A549 (cell line): ENCODE measurements at regions not wholly inside any gene's neighbourhood (a gene's known extent, or its start where the extent isn't known, plus 50 kb on each side); places are given as distances from the start of the nearest gene placed in this dataset.

Experiments used
- ATAC-seq, 2 experiments: fragments of 200-7000 bp in 1 of 2; fragments of >200 bp in 1 of 2; cut with Nextera tagmentation in 1 of 2; cut with Tn5 transposase in 1 of 2; 3 replicates each; pipeline versions ENCODE4 v1.8.0 to v1.9.1; 2018 to 2020; ENCODE audit warnings: mild to moderate bottlenecking in 1 of 2, moderate library complexity in 1 of 2
- CTCF ChIA-PET: fragments of 300-600 bp; sonication (Branson Sonifier 250); formaldehyde crosslinking; extraction: SDS; loops from one replicate; lab custom pipeline; 2021; ENCODE audit warnings: antibody characterized with exemption, inconsistent platforms; lab: Yijun Ruan, JAX
- POLR2A ChIA-PET: fragments of 350-600 bp; formaldehyde crosslinking; extraction: SDS; loops from one replicate; lab custom pipeline; 2021; ENCODE audit warnings: antibody characterized with exemption, inconsistent platforms; lab: Yijun Ruan, JAX
- DNase-seq, 2 experiments: peaks; one replicate each; pipeline versions ENCODE4 v3.0.0 to v3.0.0-alpha.2; 2011 to 2016; ENCODE audit warnings: low read depth in 1 of 2, low spot score in 1 of 2
- FAIRE-seq: peaks from 2 replicates; lab custom pipeline; 2011; peaks lifted over from hg19 to GRCh38; lab: Jason Lieb, UNC
- H3K27ac ChIP-seq, 2 experiments: fragments of >200 bp; sonication (Bioruptor Twin); formaldehyde crosslinking; 3 replicates each; pipeline ENCODE4 v1.5.1; 2016 to 2017
- H3K4me1 ChIP-seq: fragments of >200 bp; sonication (Bioruptor Twin); formaldehyde crosslinking; 3 replicates; pipeline ENCODE4 v1.6.1; 2016
- H3K4me2 ChIP-seq: fragments of >200 bp; sonication (Bioruptor Twin); formaldehyde crosslinking; 3 replicates; pipeline ENCODE4 v1.6.1; 2016
- H3K4me3 ChIP-seq: fragments of >200 bp; sonication (Bioruptor Twin); formaldehyde crosslinking; 3 replicates; pipeline ENCODE4 v1.5.1; 2016
- H3K9me3 ChIP-seq: fragments of >200 bp; sonication (Bioruptor Twin); formaldehyde crosslinking; 3 replicates; pipeline ENCODE4 v1.6.1; 2016
- CEBPB ChIP-seq, 2 experiments: fragments of >200 bp in 1 of 2; sonication (Bioruptor Twin) in 1 of 2; formaldehyde crosslinking in 1 of 2; IDR thresholded peaks; 2 replicates each; pipeline ENCODE4 v1.6.1; 2012 to 2016
- EP300 ChIP-seq, 2 experiments: fragments of >200 bp; sonication (Bioruptor Twin); formaldehyde crosslinking; IDR thresholded peaks; 2 replicates in 1 of 2; 3 replicates in 1 of 2; pipeline ENCODE4 v1.6.1; 2016 to 2017
- HEYL ChIP-seq: fragments of 250-450 bp; sonication (Bioruptor Pico); IDR thresholded peaks from 2 replicates; pipeline ENCODE4 v1.8.0; 2021; ENCODE audit warnings: mild to moderate bottlenecking, moderate library complexity
- HOXB5 ChIP-seq: fragments of 250-450 bp; sonication (Bioruptor Pico); IDR thresholded peaks from 2 replicates; pipeline ENCODE4 v1.5.0; 2020; ENCODE audit warnings: mild to moderate bottlenecking, moderate library complexity
- JUN ChIP-seq, 2 experiments: fragments of >200 bp; sonication (Bioruptor Twin); formaldehyde crosslinking; IDR thresholded peaks; 2 replicates in 1 of 2; 3 replicates in 1 of 2; pipeline ENCODE4 v1.6.1; 2016 to 2017
- KDM5A ChIP-seq: fragments of 200-600 bp; sonication (generic); IDR thresholded peaks from 2 replicates; pipeline ENCODE4 v1.6.1; 2016; ENCODE audit warnings: antibody characterized with exemption, mild to moderate bottlenecking
- MAFK ChIP-seq: fragments of 450-650 bp; IDR thresholded peaks from 2 replicates; pipeline ENCODE4 v1.6.1; 2014; ENCODE audit not compliant: partially characterized antibody
- POLR2A ChIP-seq: IDR thresholded peaks from 2 replicates; pipeline ENCODE4 v1.6.1; 2012; ENCODE audit warnings: mild to moderate bottlenecking, low read length
- RAD21 ChIP-seq, 2 experiments: fragments of >200 bp in 1 of 2; sonication (Bioruptor Twin) in 1 of 2; formaldehyde crosslinking in 1 of 2; IDR thresholded peaks in 1 of 2; conservative IDR thresholded peaks in 1 of 2; 2 replicates in 1 of 2; 3 replicates in 1 of 2; pipeline ENCODE4 v1.6.1; 2012 to 2018; ENCODE audit warnings: inconsistent platforms in 1 of 2
- SMC3 ChIP-seq: fragments of >200 bp; sonication (Bioruptor Twin); formaldehyde crosslinking; IDR thresholded peaks from 3 replicates; pipeline ENCODE4 v1.6.1; 2018; ENCODE audit warnings: inconsistent platforms
- SREBF2 ChIP-seq: fragments of 450-650 bp; IDR thresholded peaks from 2 replicates; pipeline ENCODE4 v1.6.1; 2014; ENCODE audit warnings: mild to moderate bottlenecking, moderate library complexity
- TP53 ChIP-seq: fragments of 250-450 bp; sonication (Bioruptor Pico); IDR thresholded peaks from 2 replicates; pipeline ENCODE4 v1.5.0; 2021; ENCODE audit warnings: mild to moderate bottlenecking, moderate library complexity
- ZC3H11A ChIP-seq: fragments of 450-650 bp; IDR thresholded peaks from 2 replicates; pipeline ENCODE4 v1.6.1; 2014; ENCODE audit warnings: antibody characterized with exemption, mild to moderate bottlenecking
- WGBS: methylation state at CpG from one replicate; pipeline ENCODE4 v1.1.6; 2017; ENCODE audit errors: missing lambda C conversion rate; 5-methylcytosine and 5-hydroxymethylcytosine counted together
- TF ChIP-seq, protein P1 (sequence below): fragments of 250-450 bp; sonication (Bioruptor Pico); IDR thresholded peaks from 2 replicates; pipeline ENCODE4 v1.5.0; 2021; ENCODE audit warnings: mild to moderate bottlenecking, moderate library complexity, borderline replicate concordance
- TF ChIP-seq, protein P2 (sequence below): IDR thresholded peaks from 2 replicates; pipeline ENCODE4 v1.6.1; 2012
- TF ChIP-seq, protein P3 (sequence below): IDR thresholded peaks from 2 replicates; pipeline ENCODE4 v1.6.1; 2012
- TF ChIP-seq, protein P4 (sequence below): fragments of >200 bp; sonication (Bioruptor Twin); formaldehyde crosslinking; IDR thresholded peaks from 3 replicates; pipeline ENCODE4 v1.6.1; 2016

DNA sequence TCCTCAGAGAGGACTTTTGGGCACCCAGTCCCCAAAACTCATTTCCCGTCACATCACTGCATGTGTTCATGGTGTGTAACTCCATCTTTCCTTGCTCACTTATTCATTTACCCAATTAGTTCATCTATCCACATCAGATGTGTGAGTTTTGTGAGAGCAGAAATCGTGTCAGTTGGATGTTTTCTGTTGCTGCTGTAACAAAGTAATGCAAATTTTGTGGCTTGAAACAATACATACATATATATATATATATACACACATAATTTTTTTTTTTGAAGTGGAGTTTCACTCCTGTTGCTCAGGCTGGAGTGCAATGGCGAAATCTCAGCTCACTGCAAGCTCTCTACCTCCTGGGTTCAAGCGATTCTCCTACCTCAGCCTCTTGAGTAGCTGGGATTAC, 70.5 kb upstream of the BOD1 start (continued):
- TF ChIP-seq, protein P1, sequence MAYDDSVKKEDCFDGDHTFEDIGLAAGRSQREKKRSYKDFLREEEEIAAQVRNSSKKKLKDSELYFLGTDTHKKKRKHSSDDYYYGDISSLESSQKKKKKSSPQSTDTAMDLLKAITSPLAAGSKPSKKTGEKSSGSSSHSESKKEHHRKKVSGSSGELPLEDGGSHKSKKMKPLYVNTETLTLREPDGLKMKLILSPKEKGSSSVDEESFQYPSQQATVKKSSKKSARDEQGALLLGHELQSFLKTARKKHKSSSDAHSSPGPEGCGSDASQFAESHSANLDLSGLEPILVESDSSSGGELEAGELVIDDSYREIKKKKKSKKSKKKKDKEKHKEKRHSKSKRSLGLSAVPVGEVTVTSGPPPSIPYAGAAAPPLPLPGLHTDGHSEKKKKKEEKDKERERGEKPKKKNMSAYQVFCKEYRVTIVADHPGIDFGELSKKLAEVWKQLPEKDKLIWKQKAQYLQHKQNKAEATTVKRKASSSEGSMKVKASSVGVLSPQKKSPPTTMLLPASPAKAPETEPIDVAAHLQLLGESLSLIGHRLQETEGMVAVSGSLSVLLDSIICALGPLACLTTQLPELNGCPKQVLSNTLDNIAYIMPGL (CRISPR knock-in tag): no peak
- TF ChIP-seq, protein P2, sequence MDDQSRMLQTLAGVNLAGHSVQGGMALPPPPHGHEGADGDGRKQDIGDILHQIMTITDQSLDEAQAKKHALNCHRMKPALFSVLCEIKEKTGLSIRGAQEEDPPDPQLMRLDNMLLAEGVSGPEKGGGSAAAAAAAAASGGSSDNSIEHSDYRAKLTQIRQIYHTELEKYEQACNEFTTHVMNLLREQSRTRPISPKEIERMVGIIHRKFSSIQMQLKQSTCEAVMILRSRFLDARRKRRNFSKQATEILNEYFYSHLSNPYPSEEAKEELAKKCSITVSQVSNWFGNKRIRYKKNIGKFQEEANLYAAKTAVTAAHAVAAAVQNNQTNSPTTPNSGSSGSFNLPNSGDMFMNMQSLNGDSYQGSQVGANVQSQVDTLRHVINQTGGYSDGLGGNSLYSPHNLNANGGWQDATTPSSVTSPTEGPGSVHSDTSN: no peak
- TF ChIP-seq SREBF2 (no peak), TP53 (CRISPR knock-in tag) (no peak)
- TF ChIP-seq, all 56 proteins: peak for 0

DNA sequence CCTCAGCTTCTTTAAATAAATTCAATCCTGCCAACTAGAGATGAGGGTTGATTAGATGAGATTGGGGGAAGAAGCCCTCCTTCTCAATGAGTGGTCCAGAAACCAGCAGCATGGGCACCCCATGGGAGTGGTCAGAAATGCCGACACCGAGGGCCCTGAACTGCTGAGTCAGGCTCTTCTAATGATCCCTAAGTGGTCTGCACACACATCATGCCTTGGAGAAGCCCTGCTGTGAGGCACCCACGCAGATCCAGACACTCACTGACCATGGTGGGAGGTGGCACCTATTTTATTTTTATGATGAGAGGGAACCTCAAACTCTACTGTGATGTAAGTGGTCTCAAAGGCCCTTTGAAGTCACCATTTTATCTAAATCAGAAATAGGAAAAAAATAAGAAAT, 72.3 kb upstream of the BOD1 start:
- no peak for FAIRE-seq

DNA sequence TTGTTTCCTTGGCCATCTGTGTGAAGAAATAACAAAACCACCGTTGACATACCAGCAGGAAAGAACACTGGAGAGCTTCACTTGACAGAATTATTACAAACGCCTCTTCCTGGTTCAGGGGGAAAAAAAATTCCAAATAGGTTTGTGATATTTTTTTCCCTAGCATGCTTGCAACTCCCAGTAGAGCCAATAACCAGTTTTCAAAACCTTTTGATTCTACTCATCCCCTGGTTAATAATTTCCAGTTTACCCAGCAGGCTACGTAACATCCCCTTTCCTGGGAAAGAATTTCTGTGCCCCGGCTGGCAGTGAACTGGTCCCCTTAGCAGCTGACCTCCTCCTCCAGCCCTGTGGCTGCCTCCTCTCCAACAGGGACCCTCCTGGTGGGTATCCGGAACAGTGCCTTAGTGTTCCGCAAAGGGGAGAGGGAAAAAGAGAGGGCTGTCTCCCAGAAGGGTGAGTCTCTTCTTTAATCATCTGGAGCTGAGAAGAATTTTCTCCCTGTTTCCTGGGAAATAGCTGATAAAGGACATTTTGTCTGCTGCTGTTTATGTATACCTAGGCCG, 72.8 kb upstream of the BOD1 start:
- Histone ChIP-seq H3K4me1 (peaks cover 24% of the 10 kb centered on the region), H3K9me3 (0 out of 3 replicates have a peak, but pooled peaks cover 4% of the 10 kb centered on the region), H3K27ac (peak overlapping the region; percentile 92 to 93), H3K4me2 (peak overlapping the region; percentile 77), H3K4me3 (peak overlapping the region; percentile 51)
- POLR2A ChIA-PET: interaction anchor here (1.1 to 1.8 kb wide), 4 partner anchors 73 to 199 kb away, joined by 5 to 9 read pairs (median 6); partner anchors contain the start of genes BOD1 and CPEB4
- DNase-seq: peak; percentile 89 to 93
- peak; percentile 24; the same call in 2 of the 3 replicates for TF ChIP-seq SMC3
- TF ChIP-seq JUN (IDR thresholded peaks at IDR 0.05): peak; percentile 50 to 63; a peak in 3 of 5 replicates
- no peak for TF ChIP-seq ZC3H11A
- TF ChIP-seq, protein P3, sequence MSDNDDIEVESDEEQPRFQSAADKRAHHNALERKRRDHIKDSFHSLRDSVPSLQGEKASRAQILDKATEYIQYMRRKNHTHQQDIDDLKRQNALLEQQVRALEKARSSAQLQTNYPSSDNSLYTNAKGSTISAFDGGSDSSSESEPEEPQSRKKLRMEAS: 0 out of 2 replicates have a peak, but pooled peaks have one; percentile 6
- TF ChIP-seq HEYL (CRISPR knock-in tag): no peak
- peak; percentile 41 for TF ChIP-seq MAFK
- TF ChIP-seq EP300 (IDR thresholded peaks at IDR 0.05): peak in 1 of 2 experiments; percentile 28; a peak in 1 of 5 replicates
- TF ChIP-seq RAD21 (conservative IDR thresholded peaks at IDR 0.05 in 1 of 2, IDR thresholded peaks at IDR 0.05 in 1 of 2): peak in 1 of 2 experiments; percentile 32; a peak in 3 of 5 replicates
- TF ChIP-seq, protein P4, sequence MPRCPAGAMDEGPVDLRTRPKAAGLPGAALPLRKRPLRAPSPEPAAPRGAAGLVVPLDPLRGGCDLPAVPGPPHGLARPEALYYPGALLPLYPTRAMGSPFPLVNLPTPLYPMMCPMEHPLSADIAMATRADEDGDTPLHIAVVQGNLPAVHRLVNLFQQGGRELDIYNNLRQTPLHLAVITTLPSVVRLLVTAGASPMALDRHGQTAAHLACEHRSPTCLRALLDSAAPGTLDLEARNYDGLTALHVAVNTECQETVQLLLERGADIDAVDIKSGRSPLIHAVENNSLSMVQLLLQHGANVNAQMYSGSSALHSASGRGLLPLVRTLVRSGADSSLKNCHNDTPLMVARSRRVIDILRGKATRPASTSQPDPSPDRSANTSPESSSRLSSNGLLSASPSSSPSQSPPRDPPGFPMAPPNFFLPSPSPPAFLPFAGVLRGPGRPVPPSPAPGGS: peak; percentile 63; the same call in 1 of the 3 replicates
- no peak for TF ChIP-seq CEBPB (IDR thresholded peaks at IDR 0.05)
- peak; percentile 56 for TF ChIP-seq POLR2A
- TF ChIP-seq KDM5A: no peak
- peak; percentile 81 to 90 for ATAC-seq
- CTCF ChIA-PET: interaction anchor here (0.6 to 1.9 kb wide), 10 partner anchors 9 to 284 kb away, joined by 3 to 6 read pairs (median 4); partner anchors contain the start of gene BOD1
- no peak for FAIRE-seq
- WGBS: 2% methylated on average over 7 of the region's 7 CpGs

More for the DNA sequence above, 72.3 kb upstream of the BOD1 start:
- CTCF ChIA-PET: interaction anchor here (0.6 to 1.9 kb wide), 6 partner anchors 8 to 285 kb away, joined by 3 to 5 read pairs (median 4); partner anchors contain the start of gene BOD1
- ATAC-seq (peak in 1 of 2 experiments; percentile 39; a peak in 3 of 6 replicates), DNase-seq (peak; percentile 52 to 68)
- peak overlapping the region; percentile 92 to 93 for H3K27ac ChIP-seq
- H3K4me2 ChIP-seq: peak overlapping the region; percentile 77
- H3K4me1 ChIP-seq: peaks cover 24% of the 10 kb centered on the region
- 10% methylated on average over 3 of the region's 3 CpGs for WGBS
- TF ChIP-seq MAFK (peak; percentile 97), HOXB5 (no peak)
- peak overlapping the region; percentile 51; the same call in 2 of the 3 replicates for H3K4me3 ChIP-seq
- POLR2A ChIA-PET: interaction anchor here (1.1 to 1.8 kb wide), 4 partner anchors 73 to 199 kb away, joined by 5 to 9 read pairs (median 6); partner anchors contain the start of genes BOD1 and CPEB4
- H3K9me3 ChIP-seq: 0 out of 3 replicates have a peak, but pooled peaks cover 4% of the 10 kb centered on the region
